ENCODE measurements at regions not wholly inside any gene's neighbourhood (a gene's known extent, or its start where the extent isn't known, plus 50 kb on each side); places are given as distances from the start of the nearest gene placed in this dataset.

- no peak for TF ChIP-seq CTCF (IDR thresholded peaks at IDR 0.05)
- TF ChIP-seq POLR2A (IDR thresholded peaks at IDR 0.05): no peak
- no peak for TF ChIP-seq EP300 (IDR thresholded peaks at IDR 0.05)
These were observed 145.4 kb upstream of the SMIM30 start for GRCh38 chr7:113263749-113264148.
